ENCODE measurements at regions not wholly inside any gene's neighbourhood (a gene's known extent, or its start where the extent isn't known, plus 50 kb on each side); places are given as distances from the start of the nearest gene placed in this dataset.

GRCh38 chr6:53412751-53413150 is 64.0 kb upstream of the ELOVL5 start:
- H3K36me3 ChIP-seq (ENCODE audit: insufficient read depth, low read length): no peaks in the 10 kb centered on the region
- no peak overlapping the region for H3K27ac ChIP-seq (ENCODE audit: low read depth in 1 of 2, low read length in 2 of 2)
- no peak overlapping the region for H3K4me3 ChIP-seq (ENCODE audit: low read length)
- Mint-ChIP-seq H3K27ac (no peak overlapping the region), H3K9me3 (no peaks in the 10 kb centered on the region), H3K4me1 (ENCODE audit: low read depth) (peaks cover 5% of the 10 kb centered on the region), H3K36me3 (ENCODE audit: low read depth) (no peaks in the 10 kb centered on the region), H3K27me3 (peaks cover 4% of the 10 kb centered on the region), H3K4me3 (no peak overlapping the region)
- no peak for DNase-seq
- no peak for TF ChIP-seq CTCF (IDR thresholded peaks at IDR 0.05)
- intact Hi-C loops (cut with DNase I, micrococcal nuclease): loop anchor here (2.0 to 5.0 kb wide), 3 partner anchors 65 to 120 kb away; partner anchors contain the start of gene ELOVL5 (in 1 of the 2)
- H3K9me3 ChIP-seq (ENCODE audit: control insufficient read depth in 1 of 2, insufficient read depth in 1 of 2, low read length in 2 of 2): no peaks in the 10 kb centered on the region
- no peaks in the 10 kb centered on the region for H3K27me3 ChIP-seq (ENCODE audit: control insufficient read depth in 1 of 2, insufficient read depth in 2 of 2, low read length in 2 of 2)
- ATAC-seq (ENCODE audit: poor library complexity): no peak
- POLR2A ChIA-PET: no interaction called here
- CTCF ChIA-PET: no interaction called here
- H3K4me1 ChIP-seq (ENCODE audit: insufficient read depth, low read length): peaks cover 3% of the 10 kb centered on the region

- intact Hi-C loops (cut with DNase I, micrococcal nuclease): loop anchor here (2.0 to 5.0 kb wide), 3 partner anchors 65 to 120 kb away; partner anchors contain the start of gene ELOVL5 (in 1 of the 2)
- no peak overlapping the region for H3K4me3 Mint-ChIP-seq
- Histone ChIP-seq H3K27me3 (ENCODE audit: control insufficient read depth in 1 of 2, insufficient read depth in 2 of 2, low read length in 2 of 2) (no peaks in the 10 kb centered on the region), H3K27ac (ENCODE audit: low read depth in 1 of 2, low read length in 2 of 2) (no peak overlapping the region), H3K4me3 (ENCODE audit: low read length) (no peak overlapping the region), H3K36me3 (ENCODE audit: insufficient read depth, low read length) (no peaks in the 10 kb centered on the region), H3K9me3 (ENCODE audit: control insufficient read depth in 1 of 2, insufficient read depth in 1 of 2, low read length in 2 of 2) (no peaks in the 10 kb centered on the region), H3K4me1 (ENCODE audit: insufficient read depth, low read length) (peaks cover 3% of the 10 kb centered on the region)
- peaks cover 4% of the 10 kb centered on the region for H3K27me3 Mint-ChIP-seq
- no peak for ATAC-seq (ENCODE audit: poor library complexity)
- no peak overlapping the region for H3K27ac Mint-ChIP-seq
- no peak for TF ChIP-seq CTCF (IDR thresholded peaks at IDR 0.05)
- no peak for DNase-seq
- ChIA-PET CTCF (interaction anchor here (1.3 to 2.6 kb wide), 3 partner anchors 68 to 240 kb away, joined by 5 to 25 read pairs (median 7); no protein-coding TSS in a partner anchor), POLR2A (no interaction called here)
- no peaks in the 10 kb centered on the region for H3K9me3 Mint-ChIP-seq
- H3K4me1 Mint-ChIP-seq (ENCODE audit: low read depth): peaks cover 5% of the 10 kb centered on the region
- H3K36me3 Mint-ChIP-seq (ENCODE audit: low read depth): no peaks in the 10 kb centered on the region
These were observed 63.4 kb upstream of the ELOVL5 start for GRCh38 chr6:53412021-53412715.

GRCh38 chr6:53411451-53411850 is 62.7 kb upstream of the ELOVL5 start:
- H3K27ac ChIP-seq (ENCODE audit: low read depth in 1 of 2, low read length in 2 of 2): no peak overlapping the region
- Mint-ChIP-seq H3K27ac (no peak overlapping the region), H3K27me3 (peaks cover 4% of the 10 kb centered on the region), H3K4me1 (ENCODE audit: low read depth) (peaks cover 5% of the 10 kb centered on the region), H3K36me3 (ENCODE audit: low read depth) (no peaks in the 10 kb centered on the region), H3K4me3 (no peak overlapping the region), H3K9me3 (no peaks in the 10 kb centered on the region)
- H3K4me3 ChIP-seq (ENCODE audit: low read length): no peak overlapping the region
- ATAC-seq (ENCODE audit: poor library complexity) (no peak), DNase-seq (no peak)
- H3K36me3 ChIP-seq (ENCODE audit: insufficient read depth, low read length): no peaks in the 10 kb centered on the region
- H3K9me3 ChIP-seq (ENCODE audit: control insufficient read depth in 1 of 2, insufficient read depth in 1 of 2, low read length in 2 of 2): no peaks in the 10 kb centered on the region
- ChIA-PET POLR2A (no interaction called here), CTCF (interaction anchor here (0.7 to 2.7 kb wide), 18 partner anchors 21 to 239 kb away, joined by 3 to 25 read pairs (median 4); partner anchors contain the start of gene ELOVL5)
- intact Hi-C loops (cut with DNase I, micrococcal nuclease): loop anchor here (5.0 kb wide), 2 partner anchors 64 to 119 kb away; partner anchors contain the start of gene ELOVL5 (in 1 of the 2)
- no peak for TF ChIP-seq CTCF (IDR thresholded peaks at IDR 0.05)
- H3K4me1 ChIP-seq (ENCODE audit: insufficient read depth, low read length): peaks cover 3% of the 10 kb centered on the region
- no peaks in the 10 kb centered on the region for H3K27me3 ChIP-seq (ENCODE audit: control insufficient read depth in 1 of 2, insufficient read depth in 2 of 2, low read length in 2 of 2)

Data from CD4-positive, alpha-beta T cell (primary cell).